ENCODE measurements at regions not wholly inside any gene's neighbourhood (a gene's known extent, or its start where the extent isn't known, plus 50 kb on each side); places are given as distances from the start of the nearest gene placed in this dataset.

DNA sequence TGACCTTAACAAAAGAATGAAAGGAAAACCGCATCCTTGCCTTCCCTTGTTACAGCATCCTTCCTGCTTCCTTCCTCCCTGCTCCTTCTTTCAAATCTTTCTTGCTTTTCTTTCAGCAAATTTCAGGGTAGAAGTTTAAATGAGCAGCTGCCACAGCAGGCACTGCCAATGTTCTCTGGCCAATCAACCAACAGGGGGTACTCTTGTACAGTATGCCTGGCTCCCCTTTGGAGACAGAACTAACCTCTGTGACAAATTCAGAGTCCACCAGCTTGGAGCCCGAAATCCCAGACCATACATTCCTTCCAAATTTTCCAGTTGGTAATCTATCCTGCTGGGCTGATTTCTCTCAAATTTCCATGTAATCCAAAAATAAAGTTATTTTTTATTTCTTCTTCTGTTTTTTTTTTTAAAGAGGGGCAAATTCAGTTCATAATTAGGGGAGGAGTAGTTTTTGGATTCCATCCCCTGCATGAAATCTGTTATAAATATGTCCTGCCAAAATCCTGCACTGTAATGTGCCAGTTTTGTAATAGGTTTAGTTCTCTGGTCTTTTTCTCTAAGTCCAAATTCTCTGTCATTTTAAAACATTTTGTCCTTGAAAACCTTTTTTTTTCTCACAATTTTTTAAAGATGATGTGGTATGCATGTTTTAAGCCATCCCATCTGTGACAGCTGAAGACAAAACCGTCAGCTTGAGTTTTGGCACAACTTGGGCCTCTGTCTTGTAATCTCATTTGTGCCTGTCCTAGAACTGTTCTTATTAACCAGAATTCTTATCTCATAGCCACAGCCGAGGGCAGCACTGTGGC is 610.0 kb upstream of the LMO3 start:
- TF ChIP-seq MYC (IDR thresholded peaks at IDR 0.05; ENCODE audit: low read depth, low read length) (no peak), POLR2A (IDR thresholded peaks at IDR 0.05; ENCODE audit: extremely low read depth, insufficient read length) (no peak)
- TF ChIP-seq, protein P1, sequence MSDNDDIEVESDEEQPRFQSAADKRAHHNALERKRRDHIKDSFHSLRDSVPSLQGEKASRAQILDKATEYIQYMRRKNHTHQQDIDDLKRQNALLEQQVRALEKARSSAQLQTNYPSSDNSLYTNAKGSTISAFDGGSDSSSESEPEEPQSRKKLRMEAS (IDR thresholded peaks at IDR 0.05; ENCODE audit: low read depth, low read length) = no peak
- TF ChIP-seq, protein P2, sequence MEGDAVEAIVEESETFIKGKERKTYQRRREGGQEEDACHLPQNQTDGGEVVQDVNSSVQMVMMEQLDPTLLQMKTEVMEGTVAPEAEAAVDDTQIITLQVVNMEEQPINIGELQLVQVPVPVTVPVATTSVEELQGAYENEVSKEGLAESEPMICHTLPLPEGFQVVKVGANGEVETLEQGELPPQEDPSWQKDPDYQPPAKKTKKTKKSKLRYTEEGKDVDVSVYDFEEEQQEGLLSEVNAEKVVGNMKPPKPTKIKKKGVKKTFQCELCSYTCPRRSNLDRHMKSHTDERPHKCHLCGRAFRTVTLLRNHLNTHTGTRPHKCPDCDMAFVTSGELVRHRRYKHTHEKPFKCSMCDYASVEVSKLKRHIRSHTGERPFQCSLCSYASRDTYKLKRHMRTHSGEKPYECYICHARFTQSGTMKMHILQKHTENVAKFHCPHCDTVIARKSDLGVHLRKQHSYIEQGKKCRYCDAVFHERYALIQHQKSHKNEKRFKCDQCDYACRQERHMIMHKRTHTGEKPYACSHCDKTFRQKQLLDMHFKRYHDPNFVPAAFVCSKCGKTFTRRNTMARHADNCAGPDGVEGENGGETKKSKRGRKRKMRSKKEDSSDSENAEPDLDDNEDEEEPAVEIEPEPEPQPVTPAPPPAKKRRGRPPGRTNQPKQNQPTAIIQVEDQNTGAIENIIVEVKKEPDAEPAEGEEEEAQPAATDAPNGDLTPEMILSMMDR (IDR thresholded peaks at IDR 0.05; ENCODE audit: low read depth, low read length) = no peak
- DNase-seq (ENCODE audit: low read depth) = peak; percentile 1
- H3K4me3 ChIP-seq (ENCODE audit: low read depth, low read length) = no peak overlapping the region

- H3K4me3 ChIP-seq (ENCODE audit: low read depth, low read length) = no peak overlapping the region
- no peak for TF ChIP-seq MYC (IDR thresholded peaks at IDR 0.05; ENCODE audit: low read depth, low read length)
- TF ChIP-seq, protein P2 (IDR thresholded peaks at IDR 0.05; ENCODE audit: low read depth, low read length) = no peak
- no peak for TF ChIP-seq POLR2A (IDR thresholded peaks at IDR 0.05; ENCODE audit: extremely low read depth, insufficient read length)
- TF ChIP-seq, protein P1 (IDR thresholded peaks at IDR 0.05; ENCODE audit: low read depth, low read length) = no peak
- DNase-seq (ENCODE audit: low read depth) = no peak
These were observed 609.0 kb upstream of the LMO3 start for GRCh38 chr12:17214929-17215328.

DNA sequence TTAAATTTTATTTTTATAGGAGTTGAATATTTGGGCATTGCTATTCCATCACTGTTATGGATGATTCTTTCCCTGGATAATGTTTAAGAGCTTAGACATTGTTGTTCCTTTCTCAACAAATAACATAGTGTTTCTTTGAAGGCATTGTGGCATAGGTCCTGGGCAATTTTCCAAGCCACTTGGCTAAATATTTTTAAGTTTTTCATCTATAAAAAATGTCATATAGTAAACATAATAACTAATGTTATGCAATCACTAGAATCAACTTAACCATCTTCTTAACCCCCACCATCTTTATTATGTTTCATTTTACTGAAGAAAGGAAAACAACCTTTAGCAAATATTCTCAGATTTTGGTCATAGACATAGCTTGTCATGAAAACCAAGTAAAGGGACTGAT is 600.6 kb upstream of the LMO3 start:
- no peak overlapping the region for H3K4me3 ChIP-seq (ENCODE audit: low read depth, low read length)
- DNase-seq (ENCODE audit: low read depth) = no peak
- no peak for TF ChIP-seq MYC (IDR thresholded peaks at IDR 0.05; ENCODE audit: low read depth, low read length)
- TF ChIP-seq, protein P1 (IDR thresholded peaks at IDR 0.05; ENCODE audit: low read depth, low read length) = no peak
- TF ChIP-seq, protein P2 (IDR thresholded peaks at IDR 0.05; ENCODE audit: low read depth, low read length) = no peak
- TF ChIP-seq POLR2A (IDR thresholded peaks at IDR 0.05; ENCODE audit: extremely low read depth, insufficient read length) = no peak

DNA sequence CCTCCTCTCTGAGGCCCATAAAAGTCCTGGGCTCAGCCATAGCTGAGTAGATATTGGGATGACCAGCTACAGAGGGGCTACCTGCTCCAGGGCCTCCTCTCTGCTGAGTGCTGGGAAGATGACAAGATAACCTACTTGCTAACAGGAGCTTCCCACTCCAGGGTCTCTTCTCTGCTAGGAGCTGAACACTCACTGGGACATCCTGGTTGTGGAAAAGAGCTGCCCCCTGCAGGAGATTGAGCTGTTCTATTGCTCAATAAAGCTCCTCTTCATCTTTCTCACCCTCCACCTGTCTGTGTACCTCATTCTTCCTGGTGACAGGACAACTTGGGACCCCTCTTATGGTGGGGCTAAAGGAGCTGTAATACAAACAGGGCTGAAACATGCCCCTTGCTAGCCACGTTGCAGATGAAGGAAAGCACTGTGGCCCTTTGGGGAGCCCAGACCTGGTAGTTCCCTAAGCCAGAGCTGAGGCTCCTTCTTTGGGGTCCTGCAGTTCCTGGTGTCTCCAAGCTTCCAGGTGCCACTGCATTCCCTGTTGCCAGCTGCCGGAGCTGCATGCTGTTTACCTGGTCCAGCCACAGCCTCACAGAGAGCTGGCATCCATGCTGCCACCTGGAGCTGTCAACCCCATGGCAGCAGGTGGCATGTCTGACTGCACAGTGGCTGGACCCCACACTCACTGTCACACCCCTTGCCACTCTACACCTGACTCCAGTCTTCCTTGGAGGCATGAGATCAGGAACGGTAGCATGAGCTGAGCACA is 598.5 kb upstream of the LMO3 start:
- DNase-seq (ENCODE audit: low read depth) = no peak
- TF ChIP-seq, protein P2 (IDR thresholded peaks at IDR 0.05; ENCODE audit: low read depth, low read length) = no peak
- TF ChIP-seq MYC (IDR thresholded peaks at IDR 0.05; ENCODE audit: low read depth, low read length) (no peak), POLR2A (IDR thresholded peaks at IDR 0.05; ENCODE audit: extremely low read depth, insufficient read length) (no peak)
- TF ChIP-seq, protein P1 (IDR thresholded peaks at IDR 0.05; ENCODE audit: low read depth, low read length) = no peak
- H3K4me3 ChIP-seq (ENCODE audit: low read depth, low read length) = no peak overlapping the region

- H3K4me3 ChIP-seq (ENCODE audit: low read depth, low read length) = no peak overlapping the region
- TF ChIP-seq, protein P2 (IDR thresholded peaks at IDR 0.05; ENCODE audit: low read depth, low read length) = no peak
- TF ChIP-seq, protein P1 (IDR thresholded peaks at IDR 0.05; ENCODE audit: low read depth, low read length) = no peak
- no peak for TF ChIP-seq MYC (IDR thresholded peaks at IDR 0.05; ENCODE audit: low read depth, low read length)
- DNase-seq (ENCODE audit: low read depth) = no peak
These were observed 597.5 kb upstream of the LMO3 start for GRCh38 chr12:17203497-17203896.

Measured in NB4 (cell line).